ENCODE measurements at regions not wholly inside any gene's neighbourhood (a gene's known extent, or its start where the extent isn't known, plus 50 kb on each side); places are given as distances from the start of the nearest gene placed in this dataset.

- Mint-ChIP-seq H3K36me3 (no peaks in the 10 kb centered on the region), H3K27me3 (ENCODE audit: insufficient read depth, low read depth) (peaks cover 2% of the 10 kb centered on the region), H3K9me3 (peaks cover 14% of the 10 kb centered on the region), H3K27ac (no peak overlapping the region), H3K4me1 (no peaks in the 10 kb centered on the region), H3K4me3 (no peak overlapping the region)
- Histone ChIP-seq H3K4me2 (no peak overlapping the region), H3K79me2 (ENCODE audit: low read depth) (no peaks in the 10 kb centered on the region), H4K20me1 (ENCODE audit: low read depth) (no peaks in the 10 kb centered on the region), H3F3A (ENCODE audit: low read depth) (no peaks in the 10 kb centered on the region), H3K9ac (no peak overlapping the region), H3K27ac (no peak overlapping the region), H3K9me3 (ENCODE audit: low read depth) (peaks cover 6% of the 10 kb centered on the region), H3K36me3 (no peaks in the 10 kb centered on the region), H3K4me3 (no peak overlapping the region), H3K27me3 (no peaks in the 10 kb centered on the region), H2AFZ (replicated peaks) (no peak overlapping the region), H3K4me1 (no peaks in the 10 kb centered on the region)
- TF ChIP-seq EZH2phosphoT487 (IDR thresholded peaks at IDR 0.05) (no peak), EZH2 (IDR thresholded peaks at IDR 0.05) (no peak), CTCF (IDR thresholded peaks at IDR 0.05) (no peak)
- DNase-seq (ENCODE audit: low spot score) = no peak
Measured at GRCh38 chr15:91525751-91526150, 327.8 kb upstream of the SLCO3A1 start.

- no peaks in the 10 kb centered on the region for H3K36me3 ChIP-seq
- TF ChIP-seq EZH2phosphoT487 (IDR thresholded peaks at IDR 0.05) (no peak), CTCF (IDR thresholded peaks at IDR 0.05) (no peak), EZH2 (IDR thresholded peaks at IDR 0.05) (no peak)
- H3K36me3 Mint-ChIP-seq = no peaks in the 10 kb centered on the region
Measured at GRCh38 chr15:91526424-91526823, 327.1 kb upstream of the SLCO3A1 start.

GRCh38 chr15:91528801-91529200, 324.7 kb upstream of the SLCO3A1 start:
- no peaks in the 10 kb centered on the region for H3F3A ChIP-seq (ENCODE audit: low read depth)
- H3K27me3 Mint-ChIP-seq (ENCODE audit: insufficient read depth, low read depth) = peaks cover 2% of the 10 kb centered on the region

More at GRCh38 chr15:91526424-91526823, 327.1 kb upstream of the SLCO3A1 start:
- Histone ChIP-seq H3K4me1 (no peaks in the 10 kb centered on the region), H4K20me1 (ENCODE audit: low read depth) (no peaks in the 10 kb centered on the region), H3K4me3 (no peak overlapping the region), H3F3A (ENCODE audit: low read depth) (no peaks in the 10 kb centered on the region), H3K9ac (no peak overlapping the region), H2AFZ (replicated peaks) (no peak overlapping the region), H3K79me2 (ENCODE audit: low read depth) (no peaks in the 10 kb centered on the region), H3K27me3 (no peaks in the 10 kb centered on the region), H3K27ac (no peak overlapping the region), H3K4me2 (no peak overlapping the region), H3K9me3 (ENCODE audit: low read depth) (peaks cover 6% of the 10 kb centered on the region)
- Mint-ChIP-seq H3K4me1 (no peaks in the 10 kb centered on the region), H3K9me3 (peaks cover 14% of the 10 kb centered on the region), H3K27me3 (ENCODE audit: insufficient read depth, low read depth) (peaks cover 2% of the 10 kb centered on the region), H3K4me3 (no peak overlapping the region), H3K27ac (no peak overlapping the region)
- no peak for DNase-seq (ENCODE audit: low spot score)

More at GRCh38 chr15:91528801-91529200, 324.7 kb upstream of the SLCO3A1 start:
- Mint-ChIP-seq H3K27ac (no peak overlapping the region), H3K4me3 (no peak overlapping the region), H3K4me1 (peaks cover 2% of the 10 kb centered on the region), H3K9me3 (peaks cover 11% of the 10 kb centered on the region), H3K36me3 (no peaks in the 10 kb centered on the region)
- Histone ChIP-seq H3K27ac (no peak overlapping the region), H3K79me2 (ENCODE audit: low read depth) (no peaks in the 10 kb centered on the region), H3K9ac (no peak overlapping the region), H3K4me3 (no peak overlapping the region), H3K4me2 (no peak overlapping the region), H3K36me3 (no peaks in the 10 kb centered on the region), H3K9me3 (ENCODE audit: low read depth) (peaks cover 6% of the 10 kb centered on the region), H2AFZ (replicated peaks) (no peak overlapping the region), H3K4me1 (no peaks in the 10 kb centered on the region), H4K20me1 (ENCODE audit: low read depth) (no peaks in the 10 kb centered on the region), H3K27me3 (no peaks in the 10 kb centered on the region)
- no peak for DNase-seq (ENCODE audit: low spot score)
- no peak for TF ChIP-seq EZH2 (IDR thresholded peaks at IDR 0.05)
- TF ChIP-seq CTCF (IDR thresholded peaks at IDR 0.05) = no peak

Measured in neural progenitor cell (in vitro differentiated cells).